Ascending aorta (tissue), 2 donors: ENCODE measurements at regions not wholly inside any gene's neighbourhood (a gene's known extent, or its start where the extent isn't known, plus 50 kb on each side); places are given as distances from the start of the nearest gene placed in this dataset.

Experiments used
- DNase-seq, 2 donors: peaks; one replicate each; pipeline ENCODE4 v3.0.0-alpha.2; 2019; ENCODE audit warnings: low spot score in 2 of 2
- H3K27ac ChIP-seq, 2 donors: fragments of 200-600 bp; sonication (generic); one replicate each; pipeline ENCODE4 v1.5.1; 2016 to 2017; ENCODE audit warnings: mild to moderate bottlenecking in 1 of 2
- H3K27me3 ChIP-seq: fragments of 200-600 bp; sonication (generic); one replicate; pipeline ENCODE4 v1.5.1; 2017
- H3K36me3 ChIP-seq, 2 donors: fragments of 200-600 bp; sonication (generic); one replicate each; pipeline ENCODE4 v1.5.1; 2016
- H3K4me1 ChIP-seq, 2 donors: fragments of 200-600 bp; sonication (generic); one replicate each; pipeline ENCODE4 v1.5.1; 2016 to 2017; ENCODE audit warnings: mild to moderate bottlenecking in 1 of 2
- H3K4me3 ChIP-seq, 2 donors: fragments of 200-600 bp; sonication (generic); one replicate each; pipeline ENCODE4 v1.5.1; 2016 to 2017; ENCODE audit warnings: mild to moderate bottlenecking in 1 of 2
- H3K9me3 ChIP-seq, 2 donors: fragments of 200-600 bp; sonication (generic); one replicate each; pipeline ENCODE4 v1.5.1; 2016
- CTCF ChIP-seq, 3 experiments: fragments of 200-600 bp in 2 of 3; fragments of 450-650 bp in 1 of 3; sonication (generic) in 2 of 3; IDR thresholded peaks; one replicate each; pipeline ENCODE4 v1.5.1; 2016 to 2019; ENCODE audit warnings: antibody characterized with exemption in 3 of 3, mild to moderate bottlenecking in 1 of 3, moderate library complexity in 1 of 3
- intact Hi-C: fragments of 100-400 bp; cut with DNase I; formaldehyde crosslinking; loops from one replicate; pipeline ENCODE4 v1.15.1; 2023

DNA sequence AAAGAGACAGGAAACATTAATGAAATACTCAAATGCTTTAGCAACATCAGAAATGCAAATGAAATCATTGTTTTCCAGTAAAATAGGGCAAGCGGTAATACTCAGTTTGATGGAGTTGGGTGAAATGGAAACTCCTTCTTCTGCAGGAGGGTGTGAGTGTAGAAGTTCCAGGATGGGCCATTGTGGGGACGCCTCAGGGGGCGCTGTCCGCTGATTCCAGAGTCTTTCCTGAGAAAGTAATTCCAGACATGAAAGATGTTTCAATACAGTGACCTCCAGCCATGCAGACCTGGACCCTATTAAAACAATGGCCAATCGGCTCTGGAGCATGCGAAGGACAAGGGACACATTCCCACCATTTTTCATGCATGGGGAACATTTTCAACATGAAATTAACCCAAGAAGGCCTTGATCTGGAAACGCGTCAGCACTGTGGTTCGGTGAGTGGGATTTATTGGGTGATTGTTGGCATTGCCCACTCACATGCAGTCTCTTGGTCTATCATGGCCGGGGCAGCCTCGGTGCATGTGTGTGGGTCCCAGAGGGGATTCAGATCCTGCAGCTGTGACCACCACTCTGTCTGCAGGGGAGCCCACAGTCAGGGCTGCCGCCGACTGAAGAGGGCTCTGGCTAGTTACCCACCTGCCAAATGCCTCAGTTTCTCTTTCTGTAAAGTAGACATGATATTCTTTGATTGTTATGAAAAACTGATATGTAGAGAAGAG lies 132.6 kb upstream of the IRX4 start:
- Histone ChIP-seq H3K9me3 (no peaks in the 10 kb centered on the region), H3K36me3 (no peaks in the 10 kb centered on the region), H3K27me3 (no peaks in the 10 kb centered on the region), H3K4me3 (no peak overlapping the region), H3K27ac (no peak overlapping the region), H3K4me1 (no peaks in the 10 kb centered on the region)
- no peak for DNase-seq
- no peak for TF ChIP-seq CTCF (IDR thresholded peaks at IDR 0.05)
- intact Hi-C loops, result no loop called here

DNA sequence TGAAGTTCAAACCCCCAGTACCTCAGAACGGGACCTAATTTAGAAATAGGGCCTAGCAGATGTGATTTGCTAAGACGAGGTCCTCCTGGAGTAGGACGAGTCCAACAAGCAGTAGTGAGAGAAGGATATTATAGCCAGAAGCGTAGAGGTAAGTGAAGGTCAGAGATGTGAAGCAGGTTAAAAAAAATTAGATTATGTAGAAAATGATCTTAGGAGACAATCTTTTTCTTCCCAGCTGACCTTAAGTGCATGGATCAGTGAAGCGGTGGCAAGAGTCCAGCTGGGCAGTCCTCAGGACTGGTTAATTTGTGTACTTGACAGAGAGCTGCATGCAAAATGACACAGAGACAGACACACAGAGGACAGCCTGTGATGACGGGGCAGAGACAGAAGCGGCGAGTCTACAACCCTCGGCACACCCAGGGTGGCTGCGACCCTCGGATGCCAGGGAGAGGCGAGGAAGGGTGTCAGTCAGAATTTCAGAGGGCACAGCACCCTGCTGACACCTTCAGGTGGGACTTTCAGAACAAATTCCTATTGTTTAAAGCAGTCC lies 131.4 kb upstream of the IRX4 start:
- H3K4me3 ChIP-seq, result no peak overlapping the region
- intact Hi-C loops, result no loop called here
- no peaks in the 10 kb centered on the region for H3K4me1 ChIP-seq
- no peak overlapping the region for H3K27ac ChIP-seq
- no peaks in the 10 kb centered on the region for H3K9me3 ChIP-seq
- no peaks in the 10 kb centered on the region for H3K27me3 ChIP-seq
- no peaks in the 10 kb centered on the region for H3K36me3 ChIP-seq
- TF ChIP-seq CTCF (IDR thresholded peaks at IDR 0.05), result no peak
- DNase-seq, result no peak

- no peaks in the 10 kb centered on the region for H3K4me1 ChIP-seq
- TF ChIP-seq CTCF (IDR thresholded peaks at IDR 0.05), result no peak
- intact Hi-C loops, result no loop called here
- H3K27me3 ChIP-seq, result no peaks in the 10 kb centered on the region
- H3K27ac ChIP-seq, result no peak overlapping the region
- H3K4me3 ChIP-seq, result no peak overlapping the region
- DNase-seq, result no peak
- H3K9me3 ChIP-seq, result no peaks in the 10 kb centered on the region
- no peaks in the 10 kb centered on the region for H3K36me3 ChIP-seq
These were observed 130.8 kb upstream of the IRX4 start for GRCh38 chr5:2013301-2014057.

DNA sequence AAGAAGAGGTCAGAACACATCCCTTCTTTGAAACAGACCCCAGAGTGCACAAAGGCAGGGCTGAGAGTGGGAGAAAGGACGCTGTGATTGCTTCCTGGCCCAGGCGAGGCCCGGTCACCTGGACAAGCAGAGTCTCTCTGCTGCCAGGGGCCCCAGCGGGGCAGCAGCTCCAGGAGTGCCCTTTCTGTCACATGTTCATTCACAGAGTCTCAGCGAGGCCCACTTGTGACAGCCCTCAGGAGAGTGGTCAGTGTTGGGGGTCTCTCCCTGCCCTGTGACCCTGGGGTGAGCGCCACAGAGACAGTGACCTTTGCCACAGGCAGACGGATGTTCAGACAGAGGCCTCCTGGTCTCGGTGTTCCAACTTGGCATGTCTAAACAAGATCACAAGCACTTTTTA lies 130.2 kb upstream of the IRX4 start:
- no peak overlapping the region for H3K27ac ChIP-seq
- no peak for DNase-seq
- H3K4me1 ChIP-seq, result no peaks in the 10 kb centered on the region
- H3K36me3 ChIP-seq, result no peaks in the 10 kb centered on the region
- H3K9me3 ChIP-seq, result no peaks in the 10 kb centered on the region
- no peak overlapping the region for H3K4me3 ChIP-seq
- no peaks in the 10 kb centered on the region for H3K27me3 ChIP-seq
- intact Hi-C loops, result no loop called here
- no peak for TF ChIP-seq CTCF (IDR thresholded peaks at IDR 0.05)

DNA sequence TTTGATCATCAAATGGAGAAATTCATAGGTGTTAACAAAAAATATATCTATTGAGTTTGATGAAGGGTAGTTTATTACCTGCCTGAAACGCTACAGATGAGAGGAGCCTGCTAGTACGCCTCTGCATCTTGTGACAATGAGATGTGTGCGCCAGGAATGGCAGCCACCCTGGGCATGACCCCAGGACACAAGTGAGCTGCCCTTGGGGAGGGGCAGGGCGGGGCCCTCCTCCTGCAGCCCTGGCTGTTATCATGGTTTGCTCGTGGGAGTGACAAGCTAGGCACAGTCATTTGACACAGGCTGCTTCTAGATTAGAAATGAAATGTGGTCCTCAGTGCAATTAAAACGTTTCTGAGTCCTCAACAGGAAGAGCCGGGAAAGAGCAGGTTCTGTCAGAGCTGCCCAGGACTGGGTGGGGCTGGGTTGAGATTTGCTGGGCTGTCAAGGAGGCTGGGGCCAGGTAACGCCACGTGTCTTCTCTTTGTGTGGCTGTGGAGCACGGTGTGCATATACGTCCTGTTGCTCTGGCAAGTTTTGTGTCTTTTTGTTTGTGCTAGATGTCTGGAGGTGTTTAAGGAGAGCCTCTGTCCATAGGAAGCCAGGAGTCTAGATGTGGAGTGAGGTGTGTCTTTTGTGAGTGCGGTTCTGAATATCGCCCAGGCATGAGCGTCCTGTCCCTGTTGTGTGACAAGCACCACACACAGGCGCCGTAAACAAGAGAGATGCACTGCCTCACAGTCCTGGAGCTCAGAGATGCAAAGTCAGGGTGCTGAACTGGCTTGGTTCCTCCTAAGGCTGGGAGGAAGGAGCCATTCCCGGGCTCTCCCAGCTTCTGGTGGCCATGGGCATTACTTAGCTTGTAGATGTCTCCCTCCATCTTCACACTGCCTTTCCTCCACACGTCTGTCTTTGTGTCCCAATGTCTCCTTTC lies 129.0 kb upstream of the IRX4 start:
- Histone ChIP-seq H3K4me1 (no peaks in the 10 kb centered on the region), H3K9me3 (no peaks in the 10 kb centered on the region), H3K27ac (no peak overlapping the region), H3K4me3 (no peak overlapping the region), H3K36me3 (no peaks in the 10 kb centered on the region), H3K27me3 (no peaks in the 10 kb centered on the region)
- intact Hi-C loops, result no loop called here
- no peak for DNase-seq
- TF ChIP-seq CTCF (IDR thresholded peaks at IDR 0.05), result no peak
